LNCAP (cell line): ENCODE measurements at regions not wholly inside any gene's neighbourhood (a gene's known extent, or its start where the extent isn't known, plus 50 kb on each side); places are given as distances from the start of the nearest gene placed in this dataset.

Experiments
- TF ChIP-seq, protein P1 (sequence below): fragments of 450-650 bp; IDR thresholded peaks from 2 replicates; pipeline ENCODE4 v1.5.1; 2017; ENCODE audit warnings: mild to moderate bottlenecking

DNA sequence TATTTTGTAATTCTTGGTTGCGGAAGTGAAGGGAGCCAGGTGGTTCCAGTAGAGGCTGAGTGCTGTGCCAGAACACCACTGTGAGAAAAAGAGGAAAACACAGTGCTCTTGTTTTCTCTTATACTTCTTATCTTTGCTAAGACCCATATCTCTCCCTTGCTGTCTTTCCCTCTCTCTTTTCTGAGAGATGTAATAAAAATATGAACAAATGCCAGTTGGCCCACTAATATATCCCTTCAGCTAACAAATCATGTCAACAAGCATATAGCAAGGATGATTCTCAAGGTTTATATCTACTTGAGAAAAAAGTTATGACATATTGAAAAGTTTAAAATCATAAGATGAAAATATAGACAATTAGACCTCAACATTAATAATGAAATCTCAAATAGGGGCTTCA is 758.3 kb downstream of the HDGFL1 start:
- TF ChIP-seq, protein P1, sequence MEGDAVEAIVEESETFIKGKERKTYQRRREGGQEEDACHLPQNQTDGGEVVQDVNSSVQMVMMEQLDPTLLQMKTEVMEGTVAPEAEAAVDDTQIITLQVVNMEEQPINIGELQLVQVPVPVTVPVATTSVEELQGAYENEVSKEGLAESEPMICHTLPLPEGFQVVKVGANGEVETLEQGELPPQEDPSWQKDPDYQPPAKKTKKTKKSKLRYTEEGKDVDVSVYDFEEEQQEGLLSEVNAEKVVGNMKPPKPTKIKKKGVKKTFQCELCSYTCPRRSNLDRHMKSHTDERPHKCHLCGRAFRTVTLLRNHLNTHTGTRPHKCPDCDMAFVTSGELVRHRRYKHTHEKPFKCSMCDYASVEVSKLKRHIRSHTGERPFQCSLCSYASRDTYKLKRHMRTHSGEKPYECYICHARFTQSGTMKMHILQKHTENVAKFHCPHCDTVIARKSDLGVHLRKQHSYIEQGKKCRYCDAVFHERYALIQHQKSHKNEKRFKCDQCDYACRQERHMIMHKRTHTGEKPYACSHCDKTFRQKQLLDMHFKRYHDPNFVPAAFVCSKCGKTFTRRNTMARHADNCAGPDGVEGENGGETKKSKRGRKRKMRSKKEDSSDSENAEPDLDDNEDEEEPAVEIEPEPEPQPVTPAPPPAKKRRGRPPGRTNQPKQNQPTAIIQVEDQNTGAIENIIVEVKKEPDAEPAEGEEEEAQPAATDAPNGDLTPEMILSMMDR, result no peak

DNA sequence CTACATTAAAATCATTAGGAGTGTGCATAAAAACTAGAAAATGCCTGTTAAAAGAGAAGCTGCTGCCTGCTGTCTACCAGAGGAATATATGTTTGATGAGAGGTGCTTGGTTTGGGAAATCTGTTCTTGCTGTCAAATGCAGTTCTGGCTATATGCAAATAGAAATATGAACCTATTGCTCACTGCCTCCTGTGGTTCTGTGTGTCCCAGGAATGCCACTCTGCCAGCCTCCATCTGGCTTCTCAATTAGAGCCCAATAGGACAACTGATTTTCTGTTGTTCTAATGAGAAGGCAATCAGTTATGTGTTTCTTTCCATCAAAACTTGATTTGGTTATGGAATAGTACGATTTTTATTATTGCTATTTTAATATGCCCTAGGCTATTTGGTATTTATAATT is 759.7 kb downstream of the HDGFL1 start:
- TF ChIP-seq, protein P1, result no peak

DNA sequence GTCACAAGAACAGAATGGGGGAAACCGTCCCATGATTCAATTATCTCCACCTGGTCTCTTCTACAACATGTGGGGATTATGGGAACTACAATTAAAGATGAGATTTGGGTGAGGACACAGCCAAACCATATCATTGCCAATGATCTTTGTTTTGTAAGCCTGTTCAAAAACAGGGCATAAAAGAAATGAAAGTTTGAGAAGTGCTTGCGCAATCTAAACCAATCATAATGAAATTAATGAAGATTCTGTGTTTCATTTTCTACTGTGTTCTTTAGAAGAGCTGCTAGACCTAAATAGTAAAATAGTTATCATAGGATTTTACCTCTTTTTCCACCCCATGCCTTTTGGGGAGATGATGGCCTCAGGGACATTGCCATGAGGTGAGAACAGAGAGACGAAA is 761.3 kb downstream of the HDGFL1 start:
- TF ChIP-seq, protein P1, result no peak

DNA sequence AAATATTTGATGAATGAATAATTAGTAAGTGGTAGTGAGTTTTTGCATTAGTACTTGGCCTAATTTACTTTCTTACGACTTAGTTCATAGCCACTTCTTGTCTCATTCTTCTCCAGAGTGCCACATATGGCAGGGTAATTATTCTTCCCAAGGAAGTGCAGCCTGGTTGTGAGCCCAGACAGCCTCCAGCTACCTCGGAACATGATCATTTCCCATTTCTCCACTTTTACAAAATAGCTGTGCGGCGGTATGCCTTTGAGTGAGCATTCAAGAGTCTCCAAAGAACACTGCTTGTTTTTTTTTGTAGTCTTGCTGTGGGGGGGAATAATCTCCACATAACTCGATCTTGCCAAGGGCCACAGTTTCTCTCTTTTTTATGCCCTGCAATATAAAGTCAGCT is 765.0 kb downstream of the HDGFL1 start:
- TF ChIP-seq, protein P1, result no peak

DNA sequence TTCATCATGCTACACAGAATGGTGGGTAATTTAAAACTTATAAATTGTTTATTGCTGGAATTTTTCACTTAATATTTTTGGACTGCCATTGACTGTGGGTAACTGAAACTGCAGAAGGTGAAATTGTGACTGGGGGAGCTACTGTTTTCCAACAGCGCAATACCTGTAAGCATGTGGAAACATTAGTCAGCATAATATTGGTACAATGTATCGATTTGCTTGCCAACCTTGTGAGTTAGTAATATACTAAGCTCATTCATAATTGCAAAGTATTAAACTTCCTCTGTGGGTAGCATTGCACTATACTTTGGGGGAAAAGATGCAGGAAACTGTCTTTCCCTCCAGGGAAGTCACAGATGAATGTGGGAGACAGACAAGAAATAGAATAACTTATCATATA is 766.5 kb downstream of the HDGFL1 start:
- TF ChIP-seq, protein P1, result no peak

DNA sequence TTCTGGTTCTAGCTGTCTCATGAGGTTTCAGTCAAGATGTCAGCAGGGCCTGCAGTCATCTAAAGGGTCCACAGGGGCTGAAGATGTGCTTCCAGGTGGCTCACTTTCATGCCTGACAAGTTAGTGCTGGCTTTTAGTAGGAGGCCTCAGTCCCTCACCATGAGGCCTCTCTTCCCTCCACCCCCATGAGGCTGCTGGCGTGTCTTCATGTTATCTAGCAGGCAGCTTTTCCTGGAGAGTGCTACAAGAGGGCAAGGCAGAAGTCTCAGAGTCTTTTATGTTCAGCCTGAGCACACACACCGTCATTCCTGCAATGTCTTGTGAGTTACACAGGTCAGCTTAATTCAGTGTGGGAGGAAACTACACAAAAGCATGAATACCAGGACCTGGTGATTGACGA is 769.9 kb downstream of the HDGFL1 start:
- TF ChIP-seq, protein P1, result no peak

DNA sequence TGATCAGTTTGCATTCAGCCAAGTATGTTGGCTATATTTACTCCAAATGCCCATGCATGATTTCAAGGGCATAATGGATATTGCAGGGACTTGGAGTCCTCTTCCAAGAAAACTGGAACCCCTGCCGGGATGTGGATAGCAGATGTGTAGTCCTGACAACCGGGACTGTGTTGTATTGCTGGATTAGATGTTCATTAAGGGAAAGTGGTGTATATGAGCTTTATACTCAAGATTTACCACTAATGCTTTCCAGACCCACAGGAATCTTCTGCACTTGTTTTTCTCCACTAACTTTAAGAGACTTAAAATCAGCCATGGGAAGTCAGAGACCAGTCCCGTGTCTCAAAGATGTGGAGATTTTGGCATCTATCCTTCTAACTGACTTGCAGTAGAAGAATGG is 770.9 kb downstream of the HDGFL1 start:
- TF ChIP-seq, protein P1, result no peak

DNA sequence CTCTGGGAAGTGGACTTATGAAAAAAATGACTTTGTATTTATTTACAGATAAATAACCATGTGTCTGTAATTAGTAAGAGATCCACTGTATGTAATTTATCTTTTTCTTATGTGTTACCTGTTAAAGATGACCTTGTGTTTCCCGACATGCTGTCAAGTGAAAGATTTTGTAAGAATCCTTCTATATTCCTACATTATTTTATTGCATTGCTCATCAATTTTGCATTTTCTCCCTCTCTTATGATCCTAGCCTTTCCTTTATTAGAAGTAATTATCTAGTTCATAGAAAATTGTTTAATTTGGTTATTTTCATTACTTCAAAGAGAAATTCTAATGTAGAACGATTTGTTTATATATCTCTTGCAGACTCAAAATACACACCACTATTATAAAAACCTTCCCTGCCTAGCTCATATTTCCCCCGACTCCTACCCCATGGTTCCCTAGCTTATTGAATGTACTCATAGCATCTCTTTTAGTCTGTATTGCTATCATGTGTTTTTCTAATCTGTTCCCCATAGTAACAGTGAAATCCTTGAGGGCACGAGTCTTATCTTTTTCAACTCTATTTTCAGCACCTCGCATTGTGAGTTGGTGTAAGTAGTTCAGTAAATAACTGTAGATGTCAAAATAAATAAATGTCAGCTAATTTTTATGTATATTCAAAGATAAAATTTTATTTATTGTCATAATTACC is 774.4 kb downstream of the HDGFL1 start:
- TF ChIP-seq, protein P1, result no peak
